PC-3 (cell line): ENCODE measurements at regions not wholly inside any gene's neighbourhood (a gene's known extent, or its start where the extent isn't known, plus 50 kb on each side); places are given as distances from the start of the nearest gene placed in this dataset.
A peak's percentile ranks its signal among the peaks of the same experiment; 100 is the strongest.

ENCODE experiments used
- ATAC-seq: fragments of 200-7000 bp; cut with Tn5 transposase; 2 replicates; pipeline ENCODE4 v1.9.1; 2020; ENCODE audit warnings: mild to moderate bottlenecking, moderate library complexity
- BruUV-seq: library from RNA; stranded (reverse); fragments of 400-500 nt; replicated peaks from 2 replicates; lab custom pipeline; 2021; lab: Mats Ljungman, UMichigan
- CTCF ChIA-PET: fragments of 300-600 bp; sonication (Branson Sonifier 250); formaldehyde crosslinking; loops from one replicate; lab custom pipeline; 2022; ENCODE audit warnings: antibody characterized with exemption; lab: Charles Lee
- POLR2A ChIA-PET: fragments of 300-600 bp; sonication (Branson Sonifier 250); formaldehyde crosslinking; loops from one replicate; lab custom pipeline; 2022; ENCODE audit warnings: antibody characterized with exemption; ENCODE audit not compliant: unreplicated experiment; lab: Charles Lee
- DNase-seq: peaks from one replicate; pipeline ENCODE4 v3.0.0-alpha.2; 2015
- H2AFZ ChIP-seq: fragments of 300-600 bp; sonication (generic); 2 replicates; pipeline ENCODE4 v1.6.0; 2016; ENCODE audit warnings: antibody characterized with exemption, low read length
- H3F3A ChIP-seq: fragments of 300-600 bp; sonication (generic); one replicate; pipeline ENCODE4 v1.6.0; 2017; ENCODE audit warnings: antibody characterized with exemption, low read length, control low read depth, mild to moderate bottlenecking; ENCODE audit not compliant: unreplicated experiment
- H3K27ac ChIP-seq: fragments of 300-600 bp; sonication (generic); 2 replicates; pipeline ENCODE4 v1.5.1; 2016; ENCODE audit warnings: mild to moderate bottlenecking, low read length
- H3K27me3 ChIP-seq: fragments of 300-600 bp; sonication (generic); 2 replicates; pipeline ENCODE4 v1.6.1; 2016; ENCODE audit warnings: low read length, mixed read lengths
- H3K36me3 ChIP-seq: fragments of 300-600 bp; sonication (generic); 2 replicates; pipeline ENCODE4 v1.6.1; 2016; ENCODE audit warnings: low read depth, mixed run types, low read length, mixed read lengths
- H3K4me1 ChIP-seq: fragments of 300-600 bp; sonication (generic); 2 replicates; pipeline ENCODE4 v1.5.1; 2016; ENCODE audit warnings: low read length; ENCODE audit not compliant: insufficient read depth
- H3K4me2 ChIP-seq: fragments of 300-600 bp; sonication (generic); 2 replicates; pipeline ENCODE4 v1.6.0; 2016; ENCODE audit warnings: low read length
- H3K4me3 ChIP-seq: fragments of 300-600 bp; sonication (generic); 2 replicates; pipeline ENCODE4 v1.5.1; 2016; ENCODE audit warnings: mild to moderate bottlenecking, low read length, mixed read lengths
- H3K79me2 ChIP-seq: fragments of 300-600 bp; sonication (generic); 2 replicates; pipeline ENCODE4 v1.6.1; 2017; ENCODE audit warnings: low read length, mixed read lengths
- H3K9ac ChIP-seq: fragments of 300-600 bp; sonication (generic); 2 replicates; pipeline ENCODE4 v1.6.0; 2016; ENCODE audit warnings: mild to moderate bottlenecking, low read length
- H3K9me2 ChIP-seq: fragments of 300-600 bp; sonication (generic); replicated peaks from 2 replicates; pipeline ENCODE4 v1.6.1; 2016; ENCODE audit warnings: mixed run types, low read length, mixed read lengths
- H3K9me3 ChIP-seq: fragments of 300-600 bp; sonication (generic); 2 replicates; pipeline ENCODE4 v1.6.1; 2016; ENCODE audit warnings: low read length, mixed read lengths
- H4K20me1 ChIP-seq: fragments of 300-600 bp; sonication (generic); 2 replicates; pipeline ENCODE4 v1.6.1; 2016; ENCODE audit warnings: low read length, mixed read lengths
- EZH2 ChIP-seq: fragments of 300-600 bp; sonication (generic); IDR thresholded peaks from one replicate; pipeline ENCODE4 v1.6.1; 2017; ENCODE audit warnings: antibody characterized with exemption, mild to moderate bottlenecking, low read length; ENCODE audit not compliant: unreplicated experiment
- EZH2phosphoT487 ChIP-seq: fragments of 300-600 bp; sonication (generic); IDR thresholded peaks from 2 replicates; pipeline ENCODE4 v1.6.1; 2018; ENCODE audit warnings: mild to moderate bottlenecking, antibody characterized with exemption, low read length, borderline replicate concordance
- intact Hi-C: fragments of 100-400 bp; cut with micrococcal nuclease; formaldehyde crosslinking; loops from 2 replicates; pipeline ENCODE4 v1.9.0; 2023
- TF ChIP-seq, protein P1 (sequence below): fragments of 300-600 bp; sonication (generic); conservative IDR thresholded peaks from 2 replicates; pipeline ENCODE4 v1.5.1; 2017; ENCODE audit warnings: antibody characterized with exemption, low read depth, mild to moderate bottlenecking, low read length

DNA sequence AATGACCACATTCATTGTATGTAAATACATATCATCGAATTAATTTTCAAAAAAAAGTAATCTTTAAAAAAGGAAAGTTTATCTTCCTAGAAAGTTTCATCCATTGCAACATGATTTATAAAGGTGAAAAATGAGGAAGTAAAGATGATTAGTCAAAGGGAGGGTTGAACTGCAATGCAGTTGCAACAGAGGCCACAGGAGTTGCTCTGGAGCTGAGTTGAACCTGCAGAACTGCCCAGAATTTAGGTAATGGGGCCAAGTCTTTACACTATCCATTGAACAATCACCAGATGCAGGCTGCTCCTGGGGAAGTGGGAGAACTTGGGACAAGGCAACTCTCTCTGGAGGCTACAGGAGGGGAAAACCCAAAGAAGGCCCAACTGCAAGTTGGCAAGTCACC lies 390.7 kb downstream of the METTL4 start:
- H3K36me3 ChIP-seq = no peaks in the 10 kb centered on the region
- H3F3A ChIP-seq = no peaks in the 10 kb centered on the region
- no peaks in the 10 kb centered on the region for H4K20me1 ChIP-seq
- H3K4me3 ChIP-seq = no peak overlapping the region
- no peak overlapping the region for H3K9ac ChIP-seq
- DNase-seq (no peak), ATAC-seq (no peak)
- TF ChIP-seq EZH2phosphoT487 (no peak), EZH2 (no peak)
- TF ChIP-seq, protein P1, sequence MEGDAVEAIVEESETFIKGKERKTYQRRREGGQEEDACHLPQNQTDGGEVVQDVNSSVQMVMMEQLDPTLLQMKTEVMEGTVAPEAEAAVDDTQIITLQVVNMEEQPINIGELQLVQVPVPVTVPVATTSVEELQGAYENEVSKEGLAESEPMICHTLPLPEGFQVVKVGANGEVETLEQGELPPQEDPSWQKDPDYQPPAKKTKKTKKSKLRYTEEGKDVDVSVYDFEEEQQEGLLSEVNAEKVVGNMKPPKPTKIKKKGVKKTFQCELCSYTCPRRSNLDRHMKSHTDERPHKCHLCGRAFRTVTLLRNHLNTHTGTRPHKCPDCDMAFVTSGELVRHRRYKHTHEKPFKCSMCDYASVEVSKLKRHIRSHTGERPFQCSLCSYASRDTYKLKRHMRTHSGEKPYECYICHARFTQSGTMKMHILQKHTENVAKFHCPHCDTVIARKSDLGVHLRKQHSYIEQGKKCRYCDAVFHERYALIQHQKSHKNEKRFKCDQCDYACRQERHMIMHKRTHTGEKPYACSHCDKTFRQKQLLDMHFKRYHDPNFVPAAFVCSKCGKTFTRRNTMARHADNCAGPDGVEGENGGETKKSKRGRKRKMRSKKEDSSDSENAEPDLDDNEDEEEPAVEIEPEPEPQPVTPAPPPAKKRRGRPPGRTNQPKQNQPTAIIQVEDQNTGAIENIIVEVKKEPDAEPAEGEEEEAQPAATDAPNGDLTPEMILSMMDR = no peak
- ChIA-PET CTCF (no interaction called here), POLR2A (no interaction called here)
- no peaks in the 10 kb centered on the region for H3K9me3 ChIP-seq
- H3K79me2 ChIP-seq = no peaks in the 10 kb centered on the region
- H2AFZ ChIP-seq = no peak overlapping the region
- H3K27me3 ChIP-seq = no peaks in the 10 kb centered on the region
- H3K27ac ChIP-seq = no peak overlapping the region
- no peaks in the 10 kb centered on the region for H3K9me2 ChIP-seq
- intact Hi-C loops = loop anchor here (2.0 kb wide), 1 partner anchor 42 kb away; no protein-coding TSS in a partner anchor
- no peaks in the 10 kb centered on the region for H3K4me1 ChIP-seq
- H3K4me2 ChIP-seq = no peak overlapping the region
- BruUV-seq = no TSS peak

DNA sequence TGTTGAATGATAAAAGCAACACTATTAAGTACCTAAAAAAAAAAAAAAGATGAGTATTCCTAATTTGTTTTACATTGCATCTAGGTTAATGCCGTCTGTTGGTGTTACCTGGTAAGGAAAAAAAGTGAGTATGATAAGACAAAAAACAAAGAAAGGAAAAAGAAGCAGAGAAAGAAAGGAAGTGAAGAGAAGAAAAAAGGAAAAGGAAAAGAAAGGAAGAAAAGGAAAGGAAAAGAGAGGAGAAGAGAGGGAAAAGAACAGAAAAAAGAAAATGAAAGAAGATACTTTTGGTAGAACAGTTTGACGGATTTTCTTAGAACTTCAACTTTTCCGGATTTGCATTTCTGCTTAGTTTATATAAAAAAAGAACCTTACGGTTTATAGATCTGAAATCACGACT lies 387.9 kb downstream of the METTL4 start:
- ChIA-PET POLR2A (no interaction called here), CTCF (no interaction called here)
- Histone ChIP-seq H4K20me1 (no peaks in the 10 kb centered on the region), H3K9me2 (no peaks in the 10 kb centered on the region), H3K4me1 (no peaks in the 10 kb centered on the region), H3K9me3 (no peaks in the 10 kb centered on the region), H3K36me3 (no peaks in the 10 kb centered on the region), H3K9ac (no peak overlapping the region), H3F3A (no peaks in the 10 kb centered on the region), H3K79me2 (no peaks in the 10 kb centered on the region), H3K4me2 (no peak overlapping the region), H2AFZ (no peak overlapping the region), H3K4me3 (no peak overlapping the region), H3K27me3 (no peaks in the 10 kb centered on the region), H3K27ac (no peak overlapping the region)
- BruUV-seq = no TSS peak
- TF ChIP-seq EZH2phosphoT487 (no peak), EZH2 (no peak)
- TF ChIP-seq, protein P1 = no peak
- no peak for DNase-seq
- ATAC-seq = no peak
- intact Hi-C loops = no loop called here

DNA sequence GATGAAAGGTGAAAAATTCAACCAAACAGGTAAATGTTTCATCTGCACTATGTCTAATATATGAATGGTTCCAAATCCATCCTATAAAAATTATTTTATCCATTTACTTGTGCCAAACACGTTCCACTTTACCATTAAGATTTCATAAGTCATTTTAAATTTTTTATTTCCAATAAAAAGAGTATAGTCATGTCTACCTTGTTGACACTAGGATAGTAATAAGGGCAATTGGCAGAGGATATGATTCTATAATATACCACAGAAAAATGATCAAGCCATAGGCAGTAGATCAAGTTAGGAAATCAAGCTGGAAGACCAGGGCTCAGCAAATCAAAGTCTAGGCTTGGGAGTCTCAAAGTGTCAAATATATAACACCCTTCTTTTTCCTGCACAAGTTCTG lies 384.3 kb downstream of the METTL4 start:
- intact Hi-C loops = loop anchor here (2.0 to 5.0 kb wide), 2 partner anchors 40 to 70 kb away; no protein-coding TSS in a partner anchor
- H3K27me3 ChIP-seq = no peaks in the 10 kb centered on the region
- no peaks in the 10 kb centered on the region for H3K9me2 ChIP-seq
- H3K79me2 ChIP-seq = no peaks in the 10 kb centered on the region
- H3K4me1 ChIP-seq = no peaks in the 10 kb centered on the region
- H3K36me3 ChIP-seq = no peaks in the 10 kb centered on the region
- DNase-seq = peak; percentile 27
- POLR2A ChIA-PET = interaction anchor here (0.7 kb wide), 1 partner anchor 262 kb away, joined by 3 read pairs; no protein-coding TSS in a partner anchor
- no peaks in the 10 kb centered on the region for H3F3A ChIP-seq
- H2AFZ ChIP-seq = no peak overlapping the region
- H3K4me2 ChIP-seq = no peak overlapping the region
- no TSS peak for BruUV-seq
- peak; percentile 90 for ATAC-seq
- CTCF ChIA-PET = interaction anchor here (1.0 kb wide), 1 partner anchor 82 kb away, joined by 3 read pairs; no protein-coding TSS in a partner anchor
- H3K9me3 ChIP-seq = no peaks in the 10 kb centered on the region
- no peak overlapping the region for H3K27ac ChIP-seq
- H3K9ac ChIP-seq = no peak overlapping the region
- H3K4me3 ChIP-seq = no peak overlapping the region
- H4K20me1 ChIP-seq = no peaks in the 10 kb centered on the region
- TF ChIP-seq EZH2phosphoT487 (no peak), EZH2 (no peak)
- TF ChIP-seq, protein P1 = no peak
